DOHH2 (cell line): ENCODE measurements at regions not wholly inside any gene's neighbourhood (a gene's known extent, or its start where the extent isn't known, plus 50 kb on each side); places are given as distances from the start of the nearest gene placed in this dataset.

ENCODE experiments used
- H3F3A ChIP-seq: fragments of 200-600 bp; sonication (generic), shearing (Covaris generic); 2 replicates; pipeline ENCODE4 v1.6.0; 2016; ENCODE audit warnings: antibody characterized with exemption, mild to moderate bottlenecking; ENCODE audit not compliant: control insufficient read depth, insufficient read depth
- H3K27ac ChIP-seq: fragments of 200-600 bp; sonication (generic); 2 replicates; pipeline ENCODE4 v1.5.1; 2014; ENCODE audit warnings: low read depth, mild to moderate bottlenecking, low read length, moderate library complexity
- H3K27me3 ChIP-seq: fragments of 200-600 bp; sonication (generic); 2 replicates; pipeline ENCODE4 v1.6.1; 2014; ENCODE audit warnings: mild to moderate bottlenecking, low read length, mixed read lengths; ENCODE audit not compliant: control insufficient read depth
- H3K36me3 ChIP-seq: fragments of 200-600 bp; sonication (generic); 2 replicates; pipeline ENCODE4 v1.6.1; 2014; ENCODE audit warnings: mild to moderate bottlenecking, low read length, moderate library complexity, mixed read lengths; ENCODE audit not compliant: control insufficient read depth
- H3K4me1 ChIP-seq: fragments of 200-600 bp; sonication (generic); 2 replicates; pipeline ENCODE4 v1.6.1; 2014; ENCODE audit warnings: mild to moderate bottlenecking, low read length, mixed read lengths; ENCODE audit not compliant: control insufficient read depth
- H3K4me2 ChIP-seq: fragments of 200-600 bp; sonication (generic); 2 replicates; pipeline ENCODE4 v1.6.0; 2014; ENCODE audit warnings: mild to moderate bottlenecking, low read length, moderate library complexity
- H3K4me3 ChIP-seq: fragments of 200-600 bp; sonication (generic); 2 replicates; pipeline ENCODE4 v1.5.1; 2014; ENCODE audit warnings: mild to moderate bottlenecking, low read length, mixed read lengths
- H3K79me2 ChIP-seq: fragments of 200-600 bp; sonication (generic); 2 replicates; pipeline ENCODE4 v1.6.1; 2014; ENCODE audit warnings: mild to moderate bottlenecking, low read length, mixed read lengths; ENCODE audit not compliant: control insufficient read depth
- H3K9me2 ChIP-seq: fragments of 200-600 bp; sonication (generic); replicated peaks from 2 replicates; pipeline ENCODE4 v1.6.1; 2014; ENCODE audit warnings: mild to moderate bottlenecking, low read length, mixed read lengths; ENCODE audit not compliant: control insufficient read depth
- H3K9me3 ChIP-seq: fragments of 200-600 bp; sonication (generic); 2 replicates; pipeline ENCODE4 v1.6.1; 2014; ENCODE audit warnings: antibody characterized with exemption, low read length, mixed read lengths; ENCODE audit not compliant: control insufficient read depth, insufficient read depth
- H4K20me1 ChIP-seq: fragments of 200-600 bp; sonication (generic); 2 replicates; pipeline ENCODE4 v1.6.0; 2014; ENCODE audit warnings: low read depth, mild to moderate bottlenecking, antibody characterized with exemption, low read length, moderate library complexity; ENCODE audit not compliant: control insufficient read depth, insufficient read depth
- EZH2phosphoT487 ChIP-seq: fragments of 200-600 bp; sonication (generic); IDR thresholded peaks from 2 replicates; pipeline ENCODE4 v1.6.1; 2017; ENCODE audit warnings: borderline replicate concordance, mild to moderate bottlenecking, antibody characterized with exemption, low read length, moderate library complexity, mixed read lengths
- TF ChIP-seq, protein P1 (sequence below): fragments of 200-600 bp; sonication (generic); IDR thresholded peaks from one replicate; pipeline ENCODE4 v1.5.1; 2014; ENCODE audit warnings: antibody characterized with exemption, mild to moderate bottlenecking, low read depth, low read length; ENCODE audit not compliant: poor library complexity, severe bottlenecking

DNA sequence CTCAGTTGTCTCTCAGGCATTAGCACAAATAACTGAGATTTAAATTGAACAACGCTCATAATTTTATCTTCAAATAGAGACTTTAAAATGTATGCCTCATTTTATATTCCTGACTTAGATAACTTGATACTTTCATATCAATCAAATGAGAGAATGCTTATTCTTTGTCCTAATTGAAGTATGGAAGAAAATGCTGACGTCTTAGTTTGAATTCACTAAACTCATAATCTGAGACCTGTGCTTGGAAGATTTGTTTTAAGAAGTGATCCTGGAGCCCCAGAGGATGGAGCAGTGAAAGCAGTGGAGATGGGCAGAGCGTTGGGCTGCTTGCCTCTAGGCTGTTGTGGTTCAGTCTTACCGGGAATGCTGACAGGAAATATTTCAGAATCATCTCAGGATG lies 76.1 kb downstream of the ZNF518B start:
- no peaks in the 10 kb centered on the region for H3K4me1 ChIP-seq
- H3K4me2 ChIP-seq: no peak overlapping the region
- no peak for TF ChIP-seq EZH2phosphoT487
- TF ChIP-seq, protein P1, sequence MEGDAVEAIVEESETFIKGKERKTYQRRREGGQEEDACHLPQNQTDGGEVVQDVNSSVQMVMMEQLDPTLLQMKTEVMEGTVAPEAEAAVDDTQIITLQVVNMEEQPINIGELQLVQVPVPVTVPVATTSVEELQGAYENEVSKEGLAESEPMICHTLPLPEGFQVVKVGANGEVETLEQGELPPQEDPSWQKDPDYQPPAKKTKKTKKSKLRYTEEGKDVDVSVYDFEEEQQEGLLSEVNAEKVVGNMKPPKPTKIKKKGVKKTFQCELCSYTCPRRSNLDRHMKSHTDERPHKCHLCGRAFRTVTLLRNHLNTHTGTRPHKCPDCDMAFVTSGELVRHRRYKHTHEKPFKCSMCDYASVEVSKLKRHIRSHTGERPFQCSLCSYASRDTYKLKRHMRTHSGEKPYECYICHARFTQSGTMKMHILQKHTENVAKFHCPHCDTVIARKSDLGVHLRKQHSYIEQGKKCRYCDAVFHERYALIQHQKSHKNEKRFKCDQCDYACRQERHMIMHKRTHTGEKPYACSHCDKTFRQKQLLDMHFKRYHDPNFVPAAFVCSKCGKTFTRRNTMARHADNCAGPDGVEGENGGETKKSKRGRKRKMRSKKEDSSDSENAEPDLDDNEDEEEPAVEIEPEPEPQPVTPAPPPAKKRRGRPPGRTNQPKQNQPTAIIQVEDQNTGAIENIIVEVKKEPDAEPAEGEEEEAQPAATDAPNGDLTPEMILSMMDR: no peak

DNA sequence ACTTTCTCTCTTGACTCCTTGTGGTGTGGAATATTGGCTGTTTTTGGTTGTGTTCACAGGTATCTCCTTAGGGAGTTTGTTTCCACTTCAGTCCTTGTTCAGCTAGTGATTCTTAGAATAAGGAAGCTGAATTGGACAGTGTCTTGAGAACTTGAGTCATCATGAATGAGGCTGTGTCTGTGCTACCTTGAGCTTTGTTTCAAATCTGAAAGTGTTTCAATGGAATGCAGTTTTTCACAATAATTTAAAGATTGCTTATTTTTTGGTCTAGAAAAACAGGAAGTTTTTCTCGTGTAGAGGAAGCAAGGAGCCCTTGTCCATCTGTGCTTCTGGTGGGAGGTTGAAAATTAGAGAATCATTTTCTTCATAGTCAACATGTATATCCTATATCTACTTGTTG lies 76.5 kb downstream of the ZNF518B start:
- no peaks in the 10 kb centered on the region for H3K27me3 ChIP-seq
- no peaks in the 10 kb centered on the region for H3F3A ChIP-seq
- no peak overlapping the region for H3K27ac ChIP-seq
- H4K20me1 ChIP-seq: no peaks in the 10 kb centered on the region
- no peaks in the 10 kb centered on the region for H3K36me3 ChIP-seq
- H3K9me3 ChIP-seq: no peaks in the 10 kb centered on the region
- no peaks in the 10 kb centered on the region for H3K9me2 ChIP-seq
- TF ChIP-seq, protein P1: no peak
- TF ChIP-seq EZH2phosphoT487: no peak
- no peaks in the 10 kb centered on the region for H3K4me1 ChIP-seq
- no peak overlapping the region for H3K4me3 ChIP-seq
- H3K4me2 ChIP-seq: no peak overlapping the region
- H3K79me2 ChIP-seq: no peaks in the 10 kb centered on the region

More for the DNA sequence above, 76.1 kb downstream of the ZNF518B start:
- no peaks in the 10 kb centered on the region for H3K36me3 ChIP-seq
- H3K79me2 ChIP-seq: no peaks in the 10 kb centered on the region
- H3K27me3 ChIP-seq: no peaks in the 10 kb centered on the region
- H3K9me3 ChIP-seq: no peaks in the 10 kb centered on the region
- H4K20me1 ChIP-seq: no peaks in the 10 kb centered on the region
- no peaks in the 10 kb centered on the region for H3K9me2 ChIP-seq
- H3K27ac ChIP-seq: no peak overlapping the region
- H3F3A ChIP-seq: no peaks in the 10 kb centered on the region
- no peak overlapping the region for H3K4me3 ChIP-seq

DNA sequence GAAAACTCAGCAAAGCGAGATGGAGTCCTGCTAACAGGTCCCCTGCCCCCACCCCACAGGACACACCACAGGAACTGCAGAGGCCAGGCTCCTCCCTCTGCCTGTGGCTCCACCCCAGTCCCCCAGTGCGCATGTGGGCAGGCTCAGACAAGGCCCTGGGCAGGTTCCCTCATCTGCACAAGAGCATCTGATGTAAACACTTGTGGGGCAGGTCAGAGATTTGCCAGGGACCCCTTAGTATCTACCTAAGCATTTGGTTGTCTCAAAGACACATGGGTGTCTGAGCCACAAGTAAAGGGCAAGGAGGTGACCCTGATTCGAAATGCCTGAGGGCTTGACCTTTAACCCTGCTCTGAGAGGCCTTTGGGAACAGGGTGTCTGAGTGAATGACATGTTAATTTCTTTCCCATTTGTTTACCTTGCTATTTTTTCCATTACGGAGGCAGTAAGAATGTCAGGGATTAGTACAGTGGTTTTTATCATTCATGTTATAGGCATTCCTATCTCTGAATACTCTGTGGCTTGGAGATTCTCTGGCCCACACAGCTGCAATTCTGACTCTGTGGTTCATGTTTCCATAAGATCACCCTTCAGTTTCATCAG lies 85.3 kb downstream of the ZNF518B start:
- no peak for TF ChIP-seq EZH2phosphoT487
- TF ChIP-seq, protein P1: no peak
- H3K36me3 ChIP-seq: no peaks in the 10 kb centered on the region
- no peaks in the 10 kb centered on the region for H4K20me1 ChIP-seq
- H3K9me3 ChIP-seq: no peaks in the 10 kb centered on the region
- no peaks in the 10 kb centered on the region for H3F3A ChIP-seq
- H3K4me2 ChIP-seq: no peak overlapping the region
- no peak overlapping the region for H3K4me3 ChIP-seq
- H3K9me2 ChIP-seq: no peaks in the 10 kb centered on the region
- no peaks in the 10 kb centered on the region for H3K79me2 ChIP-seq
- no peak overlapping the region for H3K27ac ChIP-seq
- H3K27me3 ChIP-seq: no peaks in the 10 kb centered on the region
- H3K4me1 ChIP-seq: no peaks in the 10 kb centered on the region
